GM12873 (cell line): ENCODE measurements at regions not wholly inside any gene's neighbourhood (a gene's known extent, or its start where the extent isn't known, plus 50 kb on each side); places are given as distances from the start of the nearest gene placed in this dataset.

Experiments
- TF ChIP-seq, protein P1 (sequence below): IDR thresholded peaks from 2 replicates; pipeline ENCODE4 v1.5.1; 2012; ENCODE audit warnings: low read depth, mild to moderate bottlenecking, moderate library complexity, low read length, control low read depth; ENCODE audit not compliant: insufficient read depth; ENCODE audit errors: missing control alignments

DNA sequence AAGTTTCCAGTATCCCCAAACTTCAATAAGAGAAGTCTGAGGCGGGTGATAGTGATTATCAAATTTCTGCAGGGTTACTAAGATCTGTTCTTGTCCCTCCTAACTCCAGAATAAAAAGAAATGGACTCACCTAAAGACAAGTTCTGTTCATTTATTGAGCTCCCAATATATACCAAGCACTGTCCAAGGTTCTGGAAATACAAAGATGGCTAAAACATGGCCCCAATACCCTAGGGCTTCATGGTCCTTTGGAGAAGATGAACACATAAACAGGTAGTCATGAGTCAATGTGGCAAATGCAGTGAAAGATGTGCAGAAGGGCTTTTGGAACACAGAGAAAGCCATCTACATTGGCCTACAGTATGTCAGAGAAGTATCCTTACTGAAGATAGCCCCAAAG, 231.2 kb downstream of the PPP1R2C start:
- TF ChIP-seq, protein P1, sequence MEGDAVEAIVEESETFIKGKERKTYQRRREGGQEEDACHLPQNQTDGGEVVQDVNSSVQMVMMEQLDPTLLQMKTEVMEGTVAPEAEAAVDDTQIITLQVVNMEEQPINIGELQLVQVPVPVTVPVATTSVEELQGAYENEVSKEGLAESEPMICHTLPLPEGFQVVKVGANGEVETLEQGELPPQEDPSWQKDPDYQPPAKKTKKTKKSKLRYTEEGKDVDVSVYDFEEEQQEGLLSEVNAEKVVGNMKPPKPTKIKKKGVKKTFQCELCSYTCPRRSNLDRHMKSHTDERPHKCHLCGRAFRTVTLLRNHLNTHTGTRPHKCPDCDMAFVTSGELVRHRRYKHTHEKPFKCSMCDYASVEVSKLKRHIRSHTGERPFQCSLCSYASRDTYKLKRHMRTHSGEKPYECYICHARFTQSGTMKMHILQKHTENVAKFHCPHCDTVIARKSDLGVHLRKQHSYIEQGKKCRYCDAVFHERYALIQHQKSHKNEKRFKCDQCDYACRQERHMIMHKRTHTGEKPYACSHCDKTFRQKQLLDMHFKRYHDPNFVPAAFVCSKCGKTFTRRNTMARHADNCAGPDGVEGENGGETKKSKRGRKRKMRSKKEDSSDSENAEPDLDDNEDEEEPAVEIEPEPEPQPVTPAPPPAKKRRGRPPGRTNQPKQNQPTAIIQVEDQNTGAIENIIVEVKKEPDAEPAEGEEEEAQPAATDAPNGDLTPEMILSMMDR: no peak

DNA sequence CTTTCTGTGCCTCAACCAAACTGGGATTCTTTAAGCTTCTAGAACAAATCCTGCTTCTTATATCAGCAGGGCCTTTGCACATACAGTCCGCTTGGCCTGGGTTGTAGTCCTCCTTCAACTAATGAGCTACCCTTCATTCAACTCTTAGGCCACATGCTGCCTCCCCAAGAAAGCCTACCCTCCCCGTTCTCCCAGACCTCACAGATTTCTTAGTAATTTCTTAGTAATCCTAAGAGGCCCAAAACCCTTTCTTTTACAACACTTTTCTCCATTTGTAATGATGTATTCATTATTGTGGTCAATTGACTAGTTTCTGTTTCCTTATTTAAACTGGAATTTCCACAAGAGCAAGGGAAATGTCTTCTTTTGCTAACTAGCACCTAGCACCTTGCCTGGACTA, 233.1 kb downstream of the PPP1R2C start:
- TF ChIP-seq, protein P1: no peak

DNA sequence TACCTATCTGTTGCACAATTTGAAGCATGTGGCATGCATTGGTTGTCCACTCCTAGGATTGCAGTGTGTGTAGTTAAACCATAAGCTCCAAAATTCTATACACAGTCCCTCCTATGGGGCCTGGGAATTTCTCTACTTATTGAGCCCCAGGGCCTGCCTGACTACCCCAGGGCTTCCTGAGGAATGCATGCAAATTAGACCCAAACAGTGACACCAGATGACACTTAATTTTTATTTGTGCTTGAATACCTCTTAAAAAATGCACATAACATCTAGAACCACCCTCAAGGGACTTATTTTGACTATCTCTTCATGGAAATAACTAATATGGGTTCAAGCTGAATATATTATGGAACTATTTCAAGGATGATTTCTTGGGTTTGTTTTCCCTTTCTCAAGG, 236.4 kb downstream of the PPP1R2C start:
- TF ChIP-seq, protein P1: no peak

DNA sequence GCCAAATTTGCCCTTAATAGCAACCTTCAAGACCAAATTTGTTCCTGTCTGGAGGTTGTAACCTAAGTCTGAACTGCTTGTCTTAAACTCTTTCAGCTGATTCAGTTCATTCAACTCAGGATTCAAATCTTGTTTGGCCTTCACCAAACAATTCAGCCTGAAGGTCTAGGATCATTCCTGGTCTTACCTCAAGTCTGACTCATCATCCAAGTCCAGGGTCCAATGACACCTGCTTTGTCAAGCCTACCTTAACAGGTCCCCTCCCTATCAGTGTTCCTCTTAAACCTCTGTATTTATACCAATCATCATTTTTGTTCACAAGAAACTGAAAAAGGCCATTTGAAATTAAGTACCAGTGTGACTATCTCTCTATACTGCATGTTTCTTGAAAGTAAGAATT, 237.8 kb downstream of the PPP1R2C start:
- TF ChIP-seq, protein P1: no peak

DNA sequence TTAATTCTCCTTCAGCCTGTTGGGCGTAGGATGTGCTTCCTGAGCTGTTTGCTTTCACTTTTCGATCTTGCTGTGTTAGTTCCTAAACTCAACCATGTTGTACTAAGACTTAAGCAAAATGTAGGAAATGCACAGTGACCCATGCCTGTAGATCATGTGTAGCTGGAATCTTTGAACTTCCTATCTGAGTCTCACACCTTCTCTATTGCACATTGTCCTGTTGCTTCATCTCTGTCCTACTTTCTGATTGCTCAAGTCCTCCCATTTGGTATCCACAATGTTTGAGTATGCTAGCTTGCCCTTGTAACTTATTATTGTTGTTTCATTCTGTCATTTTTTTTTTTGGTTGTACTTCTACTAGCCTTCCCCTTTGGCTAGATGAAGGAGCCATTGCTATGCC, 239.6 kb downstream of the PPP1R2C start:
- TF ChIP-seq, protein P1: no peak

DNA sequence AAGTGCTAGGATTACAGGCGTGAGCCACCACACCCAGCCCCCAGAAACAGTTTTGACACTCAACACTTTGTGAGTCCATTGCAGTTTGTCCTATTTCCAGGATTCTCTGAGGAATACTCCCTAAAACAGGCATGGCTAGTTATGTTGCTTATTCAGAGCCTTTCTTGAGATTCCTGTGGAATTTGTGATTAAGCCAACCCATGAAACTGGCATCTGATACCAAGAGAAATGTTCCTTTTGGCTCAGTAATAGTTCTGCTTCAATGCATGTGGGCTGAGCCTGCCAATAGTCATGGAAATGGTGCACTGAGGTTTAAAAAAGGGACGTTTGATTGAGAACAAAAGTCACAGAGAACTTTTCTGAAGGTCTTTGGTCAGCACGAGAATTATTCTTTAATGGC, 241.7 kb downstream of the PPP1R2C start:
- TF ChIP-seq, protein P1: no peak

DNA sequence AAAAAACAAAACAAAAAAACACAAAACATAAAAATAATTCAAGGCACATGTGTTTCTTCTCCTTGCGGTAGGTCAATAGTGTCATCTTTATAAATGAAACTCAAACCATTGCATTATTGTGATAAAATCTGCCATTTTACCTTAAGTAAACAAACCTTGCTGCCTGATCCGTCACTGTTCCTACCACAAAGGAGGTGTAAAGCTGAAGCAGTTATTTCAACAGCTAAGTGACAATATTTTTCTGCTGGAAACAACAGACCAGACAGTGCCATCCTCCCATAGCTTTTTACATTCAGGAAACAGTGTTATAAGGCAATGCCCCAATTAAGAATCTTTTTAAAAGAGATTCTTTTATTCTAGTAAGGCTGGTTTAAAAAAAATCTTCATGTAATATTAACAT, 242.7 kb downstream of the PPP1R2C start:
- TF ChIP-seq, protein P1: no peak
